ENCODE measurements at regions not wholly inside any gene's neighbourhood (a gene's known extent, or its start where the extent isn't known, plus 50 kb on each side); places are given as distances from the start of the nearest gene placed in this dataset.

DNA sequence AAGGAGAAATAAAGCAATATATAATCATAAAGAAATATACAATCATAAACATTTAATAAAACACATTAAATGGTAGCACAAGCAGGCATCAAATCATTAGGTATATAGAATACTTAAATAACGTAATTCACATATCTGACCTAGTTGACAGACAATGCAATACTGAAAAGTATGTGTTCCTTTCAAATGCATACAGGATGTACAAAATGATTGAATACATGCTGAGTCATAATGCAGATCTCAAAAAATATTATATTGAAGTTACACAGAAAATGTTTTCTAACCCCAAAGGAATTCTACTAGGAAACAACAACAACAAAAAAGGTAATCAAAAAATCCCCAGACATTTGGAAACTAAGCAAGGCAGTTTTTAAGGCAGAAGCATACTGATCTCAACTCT is 1072.0 kb upstream of the INTU start:
- FAIRE-seq, result no peak
- DNase-seq (ENCODE audit: low spot score), result no peak

DNA sequence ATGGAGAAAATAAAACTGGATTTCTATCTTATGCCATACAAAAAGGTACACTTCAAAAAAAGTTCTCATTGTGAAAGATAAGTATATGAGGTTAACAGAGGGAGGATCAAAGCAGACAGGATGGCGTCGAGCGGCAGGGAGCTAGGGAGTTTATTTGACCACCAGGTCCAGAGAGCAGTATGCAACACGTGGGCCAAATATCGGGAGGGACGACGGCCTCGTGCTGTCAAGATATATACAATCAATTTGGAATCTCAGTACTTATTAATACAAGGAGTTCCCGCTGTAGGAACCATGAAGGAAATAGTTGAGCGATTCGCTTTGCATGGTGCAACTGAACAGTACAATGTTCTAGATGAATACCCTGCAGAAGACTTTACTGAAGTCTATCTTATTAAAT is 1069.4 kb upstream of the INTU start:
- FAIRE-seq (no peak), DNase-seq (ENCODE audit: low spot score) (no peak)

- no peak for FAIRE-seq
- no peak for DNase-seq (ENCODE audit: low spot score)
Observed at GRCh38 chr4:126564283-126564854, 1068.4 kb upstream of the INTU start.

- DNase-seq (ENCODE audit: low spot score) (no peak), FAIRE-seq (no peak)
Observed at GRCh38 chr4:126568652-126569570, 1063.8 kb upstream of the INTU start.

DNA sequence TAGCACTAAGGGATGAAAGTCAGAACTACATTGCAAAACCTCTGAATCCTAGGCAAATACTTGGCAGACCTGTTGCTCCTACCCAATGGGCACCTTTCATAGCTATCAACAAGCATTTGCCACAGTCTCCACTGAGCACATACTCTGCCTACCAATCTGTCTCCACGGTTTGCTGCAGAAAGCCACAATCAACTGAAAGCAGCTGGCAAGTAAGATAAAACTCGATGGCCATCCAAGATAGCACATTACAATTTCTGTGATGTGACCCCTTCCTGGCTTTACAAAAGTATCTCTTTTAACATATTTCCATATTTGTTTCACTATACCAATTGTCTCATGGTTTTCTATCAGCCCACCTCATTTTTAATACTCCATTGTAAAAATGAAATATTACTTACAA is 1060.5 kb upstream of the INTU start:
- no peak for DNase-seq (ENCODE audit: low spot score)
- no peak for FAIRE-seq

DNA sequence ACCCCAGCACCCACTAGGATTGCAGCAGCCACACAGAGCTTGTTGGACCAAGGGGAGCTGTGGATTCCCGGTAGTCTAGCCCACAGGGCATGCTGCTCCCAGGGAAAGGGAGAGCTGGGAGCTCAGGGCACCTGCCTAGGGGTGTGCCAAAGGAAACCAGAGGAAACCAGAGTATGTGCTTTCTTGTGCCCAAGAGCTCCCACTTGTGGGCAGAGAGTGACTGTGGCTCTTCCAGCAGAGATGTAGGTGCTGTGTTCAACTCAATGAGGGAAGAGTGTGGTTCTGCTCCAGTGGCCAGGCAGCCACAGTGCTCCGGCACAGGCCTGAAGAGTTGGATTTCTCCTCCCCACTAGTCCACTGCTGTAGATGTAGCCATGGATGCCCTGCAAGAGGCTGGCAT is 1050.0 kb upstream of the INTU start:
- DNase-seq (ENCODE audit: low spot score) (no peak), FAIRE-seq (no peak)

GRCh38 chr4:126583509-126583908 is 1049.2 kb upstream of the INTU start:
- no peak for DNase-seq (ENCODE audit: low spot score)
- no peak for FAIRE-seq

DNA sequence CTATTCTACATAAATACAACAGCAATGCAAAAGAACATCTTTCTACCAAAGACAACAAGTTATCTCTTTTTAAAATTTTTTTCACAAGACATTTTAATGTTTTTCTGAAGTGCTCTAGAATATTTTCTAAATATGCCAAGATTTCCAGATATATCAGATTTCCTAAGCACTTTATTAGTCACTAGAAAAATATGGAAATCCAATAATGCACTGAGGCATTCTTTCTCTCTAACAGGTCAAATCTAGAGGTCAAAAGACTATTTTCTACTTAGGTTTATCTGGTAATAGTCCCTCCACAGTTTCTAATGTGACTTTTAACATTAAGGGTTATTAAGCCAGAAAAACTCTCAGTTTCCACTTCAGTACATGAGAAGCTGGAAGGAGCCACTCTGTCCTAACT is 1041.2 kb upstream of the INTU start:
- FAIRE-seq (no peak), DNase-seq (ENCODE audit: low spot score) (no peak)

GRCh38 chr4:126592088-126592487 is 1040.7 kb upstream of the INTU start:
- FAIRE-seq, result no peak
- DNase-seq (ENCODE audit: low spot score), result no peak

- no peak for FAIRE-seq
- no peak for DNase-seq (ENCODE audit: low spot score)
Observed at GRCh38 chr4:126593626-126594025, 1039.1 kb upstream of the INTU start.

DNA sequence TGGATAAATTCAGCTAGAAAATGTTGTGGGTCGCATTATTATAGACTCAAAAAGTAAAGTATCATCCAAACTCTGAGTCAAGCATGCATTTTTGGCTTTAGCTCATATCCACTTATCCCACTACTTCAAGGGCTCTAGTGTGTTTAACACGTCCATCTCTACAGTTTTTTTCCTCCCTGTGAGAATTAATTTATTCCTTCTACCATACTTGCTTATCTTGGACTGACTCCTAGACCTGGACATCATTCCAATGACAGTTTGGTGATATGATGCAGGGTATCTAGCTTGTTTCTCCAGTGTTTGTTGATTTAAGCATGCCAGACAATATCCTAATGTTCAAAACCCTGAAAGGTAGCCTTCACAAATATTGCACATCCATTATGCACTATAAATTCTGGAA is 1037.1 kb upstream of the INTU start:
- FAIRE-seq (no peak), DNase-seq (ENCODE audit: low spot score) (no peak)

GRCh38 chr4:126599746-126600145 is 1033.0 kb upstream of the INTU start:
- FAIRE-seq, result no peak

GRCh38 chr4:126603210-126603609 is 1029.5 kb upstream of the INTU start:
- FAIRE-seq (no peak), DNase-seq (ENCODE audit: low spot score) (no peak)

More at GRCh38 chr4:126599746-126600145, 1033.0 kb upstream of the INTU start:
- DNase-seq (ENCODE audit: low spot score), result no peak

- DNase-seq (ENCODE audit: low spot score), result no peak
- no peak for FAIRE-seq
Observed at GRCh38 chr4:126603825-126604224, 1028.9 kb upstream of the INTU start.

GRCh38 chr4:126604268-126604867 is 1028.4 kb upstream of the INTU start:
- DNase-seq (ENCODE audit: low spot score) (no peak), FAIRE-seq (peak; percentile 18)

- no peak for DNase-seq (ENCODE audit: low spot score)
- no peak for FAIRE-seq
Observed at GRCh38 chr4:126610933-126611332, 1021.8 kb upstream of the INTU start.

GRCh38 chr4:126611900-126612299 is 1020.9 kb upstream of the INTU start:
- FAIRE-seq, result no peak
- no peak for DNase-seq (ENCODE audit: low spot score)

- DNase-seq (ENCODE audit: low spot score), result no peak
- no peak for FAIRE-seq
Observed at GRCh38 chr4:126614356-126614855, 1018.4 kb upstream of the INTU start.

GRCh38 chr4:126616795-126617194 is 1016.0 kb upstream of the INTU start:
- FAIRE-seq (no peak), DNase-seq (ENCODE audit: low spot score) (no peak)

- no peak for DNase-seq (ENCODE audit: low spot score)
- no peak for FAIRE-seq
Observed at GRCh38 chr4:126627255-126627654, 1005.5 kb upstream of the INTU start.

DNA sequence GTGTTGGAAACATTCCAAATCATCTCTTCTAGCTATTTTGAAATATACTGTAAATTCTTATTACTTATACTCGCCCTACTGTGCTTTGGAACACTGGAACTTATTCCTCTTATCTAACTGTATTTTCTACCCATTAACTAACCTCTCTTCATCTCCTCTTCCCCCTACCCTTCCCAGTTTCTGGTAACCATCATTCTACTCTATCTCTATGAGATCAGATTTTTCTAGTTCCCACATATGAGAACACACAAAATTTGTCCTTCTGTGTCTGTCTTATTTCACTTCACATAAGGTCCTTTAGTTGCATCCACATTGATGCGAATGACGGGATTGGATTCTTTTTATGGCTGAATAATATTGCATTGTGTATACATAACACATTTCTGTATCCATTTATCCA is 1003.8 kb upstream of the INTU start:
- FAIRE-seq (no peak), DNase-seq (ENCODE audit: low spot score) (no peak)

DNA sequence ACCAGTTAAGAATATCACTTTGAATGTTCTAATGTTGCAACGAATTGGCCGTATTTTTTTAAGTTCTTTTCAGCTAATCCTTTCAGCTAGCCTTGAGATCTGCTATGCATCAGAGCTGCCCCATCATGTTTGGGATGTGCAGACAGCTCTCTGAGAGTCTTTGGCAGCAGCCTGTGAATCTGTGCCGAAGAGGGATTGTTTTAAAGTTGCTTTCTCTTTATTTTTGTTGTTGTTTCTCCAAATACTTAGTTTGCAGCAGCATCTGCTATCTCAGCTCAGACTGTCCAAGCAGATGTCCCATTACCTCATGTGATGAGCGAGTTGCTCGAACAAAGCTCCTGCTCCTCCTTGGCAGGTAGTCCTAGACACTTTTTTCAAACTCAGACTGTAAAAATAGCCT is 1002.5 kb upstream of the INTU start:
- DNase-seq (ENCODE audit: low spot score) (no peak), FAIRE-seq (no peak)
